HCT116 (cell line): ENCODE measurements at regions not wholly inside any gene's neighbourhood (a gene's known extent, or its start where the extent isn't known, plus 50 kb on each side); places are given as distances from the start of the nearest gene placed in this dataset.

Source experiments
- ATAC-seq: fragments of 200-7000 bp; cut with Tn5 transposase; 2 replicates; pipeline ENCODE4 v1.9.1; 2020; ENCODE audit warnings: mild to moderate bottlenecking, moderate library complexity
- BruUV-seq: library from RNA; stranded (reverse); fragments of 400-500 nt; replicated peaks from 2 replicates; lab custom pipeline; 2021; lab: Mats Ljungman, UMichigan
- CTCF ChIA-PET: fragments of 300-600 bp; sonication (Branson Sonifier 250); formaldehyde crosslinking; loops from one replicate; lab custom pipeline; 2021; ENCODE audit warnings: antibody characterized with exemption; lab: Charles Lee
- POLR2A ChIA-PET: fragments of 300-600, 350-600 bp; sonication (Branson Sonifier 250); formaldehyde crosslinking; loops from one replicate; lab custom pipeline; 2021; ENCODE audit warnings: antibody characterized with exemption; lab: Charles Lee
- RAD21 ChIA-PET, 2 experiments: fragments of 300-600 bp; sonication (Branson Sonifier 250); formaldehyde crosslinking; loops; one replicate each; lab custom pipeline; 2023; ENCODE audit warnings: low total read pairs in 2 of 2; ENCODE audit not compliant: uncharacterized antibody in 2 of 2, unreplicated experiment in 2 of 2, low non-redundant PET in 1 of 2; lab: Charles Lee
- DNase-seq: peaks from one replicate; pipeline ENCODE4 v3.0.0-alpha.2; 2010; ENCODE audit warnings: low read depth, low spot score
- H2AFZ ChIP-seq: fragments of 200-600 bp; shearing (Covaris generic), sonication (generic); 2 replicates; pipeline ENCODE4 v1.6.1; 2017; ENCODE audit warnings: low read depth, mixed run types, mixed read lengths, antibody characterized with exemption, low read length; ENCODE audit not compliant: poor library complexity, severe bottlenecking
- H3K27ac ChIP-seq: 2 replicates; pipeline ENCODE4 v1.5.1; 2012; ENCODE audit warnings: low read depth, low read length
- H3K27me3 ChIP-seq: fragments of 200-600 bp; sonication (generic); 2 replicates; pipeline ENCODE4 v1.6.1; 2016; ENCODE audit warnings: mixed run types, low read length, mixed read lengths; ENCODE audit not compliant: insufficient read depth
- H3K36me3 ChIP-seq, 2 experiments: fragments of 200-500 bp in 1 of 2; fragments of 200-600 bp in 1 of 2; sonication (Bioruptor generic) in 1 of 2; sonication (generic) in 1 of 2; 2 replicates each; pipeline versions ENCODE4 v1.5.1 to v1.6.1; 2014 to 2016; ENCODE audit warnings: low read length in 2 of 2, inconsistent platforms in 1 of 2, mixed read lengths in 1 of 2, mixed run types in 1 of 2; ENCODE audit not compliant: insufficient read depth in 2 of 2, control insufficient read depth in 1 of 2
- H3K4me1 ChIP-seq, 2 experiments: fragments of 200-600 bp in 1 of 2; sonication (generic) in 1 of 2; 2 replicates each; pipeline versions ENCODE4 v1.5.1 to v1.6.1; 2012 to 2017; ENCODE audit warnings: low read length in 2 of 2, inconsistent platforms in 1 of 2, mild to moderate bottlenecking in 1 of 2, mixed read lengths in 1 of 2, mixed run types in 1 of 2, moderate library complexity in 1 of 2; ENCODE audit not compliant: insufficient read depth in 2 of 2, control insufficient read depth in 1 of 2
- H3K4me2 ChIP-seq: fragments of 200-600 bp; sonication (generic); 2 replicates; pipeline ENCODE4 v1.6.1; 2017; ENCODE audit warnings: mixed run types, low read length, mixed read lengths
- H3K4me3 ChIP-seq, 2 experiments: fragments of 200-600 bp in 1 of 2; sonication (generic) in 1 of 2; replicated peaks in 1 of 2; 2 replicates each; pipeline ENCODE4 v1.5.1; 2011 to 2016; ENCODE audit warnings: low read length in 2 of 2, control low read depth in 1 of 2, low read depth in 1 of 2, mild to moderate bottlenecking in 1 of 2, mixed read lengths in 1 of 2, mixed run types in 1 of 2
- H3K79me2 ChIP-seq: fragments of 200-600 bp; sonication (generic); 2 replicates; pipeline ENCODE4 v1.6.1; 2017; ENCODE audit warnings: mild to moderate bottlenecking, mixed run types, low read length, moderate library complexity, mixed read lengths; ENCODE audit not compliant: insufficient read depth
- H3K9ac ChIP-seq: fragments of 200-600 bp; sonication (generic); 2 replicates; pipeline ENCODE4 v1.6.1; 2016; ENCODE audit warnings: low read length, mixed read lengths
- H3K9me2 ChIP-seq: fragments of 200-600 bp; sonication (generic), shearing (Covaris generic); 2 replicates; pipeline ENCODE4 v1.6.1; 2017; ENCODE audit warnings: mixed run types, mild to moderate bottlenecking, moderate library complexity; ENCODE audit not compliant: insufficient read depth
- H3K9me3 ChIP-seq, 2 experiments: fragments of 200-500 bp in 1 of 2; fragments of 200-600 bp in 1 of 2; sonication (Bioruptor generic) in 1 of 2; sonication (generic) in 1 of 2; 2 replicates each; pipeline ENCODE4 v1.6.1; 2014 to 2017; ENCODE audit warnings: low read length in 2 of 2, mixed read lengths in 2 of 2, inconsistent platforms in 1 of 2, low read depth in 1 of 2, mild to moderate bottlenecking in 1 of 2, mixed run types in 1 of 2, moderate library complexity in 1 of 2; ENCODE audit not compliant: control insufficient read depth in 1 of 2, insufficient read depth in 1 of 2
- H4K20me1 ChIP-seq: fragments of 200-600 bp; sonication (generic), shearing (Covaris generic); 2 replicates; pipeline ENCODE4 v1.6.1; 2017; ENCODE audit warnings: mixed run types, mild to moderate bottlenecking, moderate library complexity; ENCODE audit not compliant: insufficient read depth
- EGR1 ChIP-seq: IDR thresholded peaks from 2 replicates; pipeline ENCODE4 v1.6.1; 2012; ENCODE audit warnings: low read depth
- JUND ChIP-seq: IDR thresholded peaks from 2 replicates; pipeline ENCODE4 v1.6.1; 2012
- intact Hi-C: fragments of 100-400 bp; cut with micrococcal nuclease; formaldehyde crosslinking; loops from 2 replicates; pipeline ENCODE4 v1.10.0; 2022
- TF ChIP-seq, protein P1 (sequence below): IDR thresholded peaks from 2 replicates; pipeline ENCODE4 v1.6.1; 2012
- TF ChIP-seq, protein P2 (sequence below), 3 experiments: fragments of 200-600 bp in 1 of 3; sonication (generic) in 1 of 3; IDR thresholded peaks in 2 of 3; conservative IDR thresholded peaks in 1 of 3; 2 replicates each; pipeline ENCODE4 v1.5.1; 2012 to 2017; ENCODE audit warnings: low read depth in 2 of 3, low read length in 2 of 3, antibody characterized with exemption in 1 of 3, borderline replicate concordance in 1 of 3, control low read depth in 1 of 3, mild to moderate bottlenecking in 1 of 3, mixed read lengths in 1 of 3, mixed run types in 1 of 3, moderate library complexity in 1 of 3; ENCODE audit not compliant: insufficient read depth in 1 of 3

DNA sequence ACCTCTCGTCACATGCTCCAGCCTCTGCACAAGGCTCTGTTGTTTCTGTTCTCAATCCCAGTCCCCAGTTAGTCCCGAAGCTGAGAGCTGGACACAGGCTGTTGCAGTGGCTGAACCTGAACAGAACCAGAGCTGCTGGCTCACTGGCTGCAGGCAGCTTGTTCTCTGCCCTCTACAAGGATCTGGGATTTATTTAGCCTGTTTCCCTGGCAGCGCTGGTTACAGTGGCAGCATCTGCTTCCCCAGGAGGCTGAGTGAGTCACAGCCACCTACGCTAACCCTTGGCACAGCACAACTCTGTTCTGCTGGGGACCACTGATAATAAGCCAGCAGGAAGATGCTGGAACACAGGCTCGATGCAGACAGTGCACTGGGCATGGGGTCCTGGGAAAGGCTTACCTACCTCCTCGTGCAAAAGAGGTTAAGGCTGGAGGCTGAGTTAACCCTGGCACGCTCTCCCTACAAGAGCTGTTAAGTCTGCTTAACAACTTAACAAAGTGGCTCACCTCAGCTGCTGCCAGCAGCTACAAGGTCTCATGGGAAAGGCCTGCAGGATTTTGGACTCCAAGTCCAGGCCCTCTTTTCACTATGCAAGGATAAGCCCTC lies 299.6 kb downstream of the PCNX1 start:
- no peaks in the 10 kb centered on the region for H3K27me3 ChIP-seq
- intact Hi-C loops: no loop called here
- H4K20me1 ChIP-seq: no peaks in the 10 kb centered on the region
- no TSS peak for BruUV-seq
- no peaks in the 10 kb centered on the region for H3K36me3 ChIP-seq
- no peak overlapping the region for H2AFZ ChIP-seq
- ATAC-seq: peak; percentile 49; the same call in 1 of the 2 replicates
- no peaks in the 10 kb centered on the region for H3K79me2 ChIP-seq
- no peaks in the 10 kb centered on the region for H3K9me2 ChIP-seq
- no peaks in the 10 kb centered on the region for H3K9me3 ChIP-seq
- H3K4me1 ChIP-seq: no peaks in the 10 kb centered on the region
- ChIA-PET RAD21 (no interaction called here), CTCF (no interaction called here), POLR2A (no interaction called here)
- H3K4me3 ChIP-seq: no peak overlapping the region
- TF ChIP-seq JUND (no peak), EGR1 (0 out of 2 replicates have a peak, but pooled peaks have one; percentile 16)
- no peak overlapping the region for H3K4me2 ChIP-seq
- H3K27ac ChIP-seq: no peak overlapping the region
- DNase-seq: no peak
- H3K9ac ChIP-seq: no peak overlapping the region

DNA sequence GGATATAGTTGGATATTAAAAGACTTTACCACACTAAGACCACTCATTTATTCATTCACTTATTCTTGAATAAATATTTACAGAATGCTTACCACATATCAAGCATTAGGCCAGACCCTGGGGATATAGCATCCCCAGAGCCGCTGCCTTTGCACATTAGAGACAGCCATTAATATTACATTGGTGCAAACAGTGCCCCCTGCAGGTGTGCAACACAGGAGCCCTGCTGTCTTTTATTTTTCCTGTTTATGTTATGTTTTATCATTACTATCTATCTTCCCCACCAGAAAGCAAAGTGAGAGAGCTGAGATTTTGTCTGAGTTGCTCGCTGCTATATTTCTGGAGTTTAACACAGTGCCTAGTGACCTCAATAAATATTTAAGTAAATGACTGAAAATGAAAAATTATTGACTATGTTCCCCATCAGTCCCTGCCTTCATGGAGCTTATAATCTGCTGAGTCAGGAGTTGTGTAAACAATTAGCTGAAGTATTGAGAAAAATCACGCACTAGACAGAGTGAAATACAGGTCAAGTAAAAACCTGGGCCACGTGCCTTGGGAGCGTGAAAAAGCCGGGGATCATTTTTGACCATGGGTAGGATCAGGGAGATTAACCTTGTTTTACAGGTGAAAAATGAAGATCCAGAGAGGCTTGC lies 301.6 kb downstream of the PCNX1 start:
- Histone ChIP-seq H3K27ac (no peak overlapping the region), H3K4me1 (no peaks in the 10 kb centered on the region), H3K9me2 (no peaks in the 10 kb centered on the region), H3K4me2 (no peak overlapping the region), H4K20me1 (no peaks in the 10 kb centered on the region), H3K9ac (no peak overlapping the region), H3K27me3 (no peaks in the 10 kb centered on the region), H3K9me3 (no peaks in the 10 kb centered on the region), H2AFZ (no peak overlapping the region), H3K4me3 (no peak overlapping the region), H3K79me2 (no peaks in the 10 kb centered on the region), H3K36me3 (no peaks in the 10 kb centered on the region)
- ATAC-seq (no peak), DNase-seq (no peak)
- POLR2A ChIA-PET: no interaction called here
- no TSS peak for BruUV-seq
- intact Hi-C loops: no loop called here
- CTCF ChIA-PET: no interaction called here
- TF ChIP-seq, protein P1, sequence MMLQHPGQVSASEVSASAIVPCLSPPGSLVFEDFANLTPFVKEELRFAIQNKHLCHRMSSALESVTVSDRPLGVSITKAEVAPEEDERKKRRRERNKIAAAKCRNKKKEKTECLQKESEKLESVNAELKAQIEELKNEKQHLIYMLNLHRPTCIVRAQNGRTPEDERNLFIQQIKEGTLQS: no peak
- TF ChIP-seq, protein P2, sequence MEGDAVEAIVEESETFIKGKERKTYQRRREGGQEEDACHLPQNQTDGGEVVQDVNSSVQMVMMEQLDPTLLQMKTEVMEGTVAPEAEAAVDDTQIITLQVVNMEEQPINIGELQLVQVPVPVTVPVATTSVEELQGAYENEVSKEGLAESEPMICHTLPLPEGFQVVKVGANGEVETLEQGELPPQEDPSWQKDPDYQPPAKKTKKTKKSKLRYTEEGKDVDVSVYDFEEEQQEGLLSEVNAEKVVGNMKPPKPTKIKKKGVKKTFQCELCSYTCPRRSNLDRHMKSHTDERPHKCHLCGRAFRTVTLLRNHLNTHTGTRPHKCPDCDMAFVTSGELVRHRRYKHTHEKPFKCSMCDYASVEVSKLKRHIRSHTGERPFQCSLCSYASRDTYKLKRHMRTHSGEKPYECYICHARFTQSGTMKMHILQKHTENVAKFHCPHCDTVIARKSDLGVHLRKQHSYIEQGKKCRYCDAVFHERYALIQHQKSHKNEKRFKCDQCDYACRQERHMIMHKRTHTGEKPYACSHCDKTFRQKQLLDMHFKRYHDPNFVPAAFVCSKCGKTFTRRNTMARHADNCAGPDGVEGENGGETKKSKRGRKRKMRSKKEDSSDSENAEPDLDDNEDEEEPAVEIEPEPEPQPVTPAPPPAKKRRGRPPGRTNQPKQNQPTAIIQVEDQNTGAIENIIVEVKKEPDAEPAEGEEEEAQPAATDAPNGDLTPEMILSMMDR (IDR thresholded peaks at IDR 0.05 in 2 of 3, conservative IDR thresholded peaks at IDR 0.05 in 1 of 3; ENCODE audit: borderline replicate concordance in 1 of 3, insufficient read depth in 1 of 3, low read depth in 2 of 3, low read length in 2 of 3): peak in 2 of 3 experiments; percentile 26 to 55; a peak in 3 of 6 replicates
- RAD21 ChIA-PET: no interaction called here
